Ishikawa (cell line): ENCODE measurements at regions not wholly inside any gene's neighbourhood (a gene's known extent, or its start where the extent isn't known, plus 50 kb on each side); places are given as distances from the start of the nearest gene placed in this dataset.

ENCODE experiments used
- CEBPB ChIP-seq: IDR thresholded peaks from 2 replicates; pipeline ENCODE4 v1.6.1; 2012
- CREB1 ChIP-seq: IDR thresholded peaks from 2 replicates; pipeline ENCODE4 v1.6.1; 2012; ENCODE audit warnings: low read depth
- EGR1 ChIP-seq: IDR thresholded peaks from 2 replicates; pipeline ENCODE4 v1.6.1; 2012
- EP300 ChIP-seq: IDR thresholded peaks from 2 replicates; pipeline ENCODE4 v1.6.1; 2012; ENCODE audit warnings: borderline replicate concordance
- FOXM1 ChIP-seq: IDR thresholded peaks from 2 replicates; pipeline ENCODE4 v1.6.1; 2012; ENCODE audit warnings: low read depth, borderline replicate concordance
- MAX ChIP-seq: IDR thresholded peaks from 2 replicates; pipeline ENCODE4 v1.6.1; 2012
- NFIC ChIP-seq: IDR thresholded peaks from 2 replicates; pipeline ENCODE4 v1.6.1; 2012
- RAD21 ChIP-seq: IDR thresholded peaks from 2 replicates; pipeline ENCODE4 v1.6.1; 2012; ENCODE audit warnings: low read depth
- REST ChIP-seq: IDR thresholded peaks from 2 replicates; pipeline ENCODE4 v1.6.1; 2012; ENCODE audit warnings: low read depth, mild to moderate bottlenecking
- TAF1 ChIP-seq: IDR thresholded peaks from 2 replicates; pipeline ENCODE4 v1.6.1; 2012; ENCODE audit warnings: low read depth, mild to moderate bottlenecking
- TCF12 ChIP-seq: IDR thresholded peaks from 2 replicates; pipeline ENCODE4 v1.6.1; 2012; ENCODE audit warnings: low read depth
- TEAD4 ChIP-seq: IDR thresholded peaks from 2 replicates; pipeline ENCODE4 v1.6.1; 2012
- USF1 ChIP-seq: IDR thresholded peaks from 2 replicates; pipeline ENCODE4 v1.6.1; 2012
- YY1 ChIP-seq: IDR thresholded peaks from 2 replicates; pipeline ENCODE4 v1.6.1; 2012; ENCODE audit warnings: low read depth
- ZBTB7A ChIP-seq: IDR thresholded peaks from 2 replicates; pipeline ENCODE4 v1.6.1; 2012; ENCODE audit warnings: low read depth

- TF ChIP-seq EGR1 (no peak), TAF1 (no peak), RAD21 (no peak), ZBTB7A (no peak), FOXM1 (no peak), NFIC (no peak), USF1 (no peak), TEAD4 (no peak), TCF12 (no peak), EP300 (no peak), YY1 (no peak), REST (no peak)
Measured at GRCh38 chr2:17070711-17071110, 405.1 kb upstream of the CYRIA start.

GRCh38 chr2:17069564-17069963, 403.9 kb upstream of the CYRIA start:
- TF ChIP-seq REST, result no peak
- no peak for TF ChIP-seq CREB1
- no peak for TF ChIP-seq TCF12
- TF ChIP-seq RAD21, result no peak
- no peak for TF ChIP-seq ZBTB7A
- TF ChIP-seq CEBPB, result no peak
- no peak for TF ChIP-seq EP300
- no peak for TF ChIP-seq MAX
- no peak for TF ChIP-seq TAF1
- TF ChIP-seq EGR1, result no peak
- no peak for TF ChIP-seq TEAD4
- TF ChIP-seq YY1, result no peak
- no peak for TF ChIP-seq FOXM1
- TF ChIP-seq NFIC, result no peak
- no peak for TF ChIP-seq USF1

- no peak for TF ChIP-seq REST
- no peak for TF ChIP-seq FOXM1
- TF ChIP-seq EP300, result no peak
- TF ChIP-seq EGR1, result no peak
- TF ChIP-seq RAD21, result no peak
- TF ChIP-seq CEBPB, result no peak
- TF ChIP-seq MAX, result no peak
- no peak for TF ChIP-seq USF1
- TF ChIP-seq NFIC, result no peak
- no peak for TF ChIP-seq CREB1
- no peak for TF ChIP-seq ZBTB7A
- TF ChIP-seq YY1, result no peak
- no peak for TF ChIP-seq TAF1
- TF ChIP-seq TCF12, result no peak
- TF ChIP-seq TEAD4, result no peak
Measured at GRCh38 chr2:17068021-17068420, 402.4 kb upstream of the CYRIA start.

GRCh38 chr2:17065536-17065935, 399.9 kb upstream of the CYRIA start:
- no peak for TF ChIP-seq TAF1
- TF ChIP-seq EGR1, result no peak
- TF ChIP-seq REST, result no peak
- TF ChIP-seq NFIC, result no peak
- no peak for TF ChIP-seq YY1
